Stromal cell of bone marrow (primary cell): ENCODE measurements at regions not wholly inside any gene's neighbourhood (a gene's known extent, or its start where the extent isn't known, plus 50 kb on each side); places are given as distances from the start of the nearest gene placed in this dataset.

Experiments
- DNase-seq: peaks from one replicate; pipeline ENCODE4 v3.0.0-alpha.2; 2012; ENCODE audit warnings: low read depth

GRCh38 chr4:156237231-156237630 lies 283.6 kb upstream of the CTSO start:
- DNase-seq = no peak

GRCh38 chr4:156230176-156230575 lies 276.5 kb upstream of the CTSO start:
- no peak for DNase-seq

GRCh38 chr4:156228676-156229075 lies 275.0 kb upstream of the CTSO start:
- no peak for DNase-seq

- no peak for DNase-seq
Measured at GRCh38 chr4:156227321-156227720, 273.7 kb upstream of the CTSO start.

GRCh38 chr4:156223985-156224384 lies 270.3 kb upstream of the CTSO start:
- DNase-seq = no peak

- DNase-seq = no peak
Measured at GRCh38 chr4:156217236-156217635, 263.6 kb upstream of the CTSO start.

GRCh38 chr4:156201050-156201449 lies 247.4 kb upstream of the CTSO start:
- DNase-seq = no peak

GRCh38 chr4:156198511-156198910 lies 244.8 kb upstream of the CTSO start:
- no peak for DNase-seq

- no peak for DNase-seq
Measured at GRCh38 chr4:156197216-156197615, 243.6 kb upstream of the CTSO start.

GRCh38 chr4:156196722-156197121 lies 243.1 kb upstream of the CTSO start:
- no peak for DNase-seq

GRCh38 chr4:156195914-156196313 lies 242.2 kb upstream of the CTSO start:
- DNase-seq = no peak

- no peak for DNase-seq
Measured at GRCh38 chr4:156194896-156195295, 241.2 kb upstream of the CTSO start.

- DNase-seq = no peak
Measured at GRCh38 chr4:156193800-156194199, 240.1 kb upstream of the CTSO start.

GRCh38 chr4:156193106-156193505 lies 239.4 kb upstream of the CTSO start:
- DNase-seq = no peak

GRCh38 chr4:156192033-156192432 lies 238.4 kb upstream of the CTSO start:
- DNase-seq = no peak

GRCh38 chr4:156191044-156191781 lies 237.5 kb upstream of the CTSO start:
- DNase-seq = no peak

GRCh38 chr4:156190615-156191014 lies 236.9 kb upstream of the CTSO start:
- DNase-seq = no peak

GRCh38 chr4:156188596-156188995 lies 234.9 kb upstream of the CTSO start:
- no peak for DNase-seq

GRCh38 chr4:156186111-156186510 lies 232.4 kb upstream of the CTSO start:
- no peak for DNase-seq

GRCh38 chr4:156185514-156186055 lies 231.9 kb upstream of the CTSO start:
- no peak for DNase-seq

- no peak for DNase-seq
Measured at GRCh38 chr4:156182269-156182668, 228.6 kb upstream of the CTSO start.

- no peak for DNase-seq
Measured at GRCh38 chr4:156177941-156178340, 224.3 kb upstream of the CTSO start.

GRCh38 chr4:156176896-156177295 lies 223.2 kb upstream of the CTSO start:
- DNase-seq = no peak

GRCh38 chr4:156173937-156174336 lies 220.3 kb upstream of the CTSO start:
- DNase-seq = no peak
